Sigmoid colon (tissue), 6 donors: ENCODE measurements at regions not wholly inside any gene's neighbourhood (a gene's known extent, or its start where the extent isn't known, plus 50 kb on each side); places are given as distances from the start of the nearest gene placed in this dataset.

Experiments used
- DNase-seq: peaks from one replicate; pipeline ENCODE4 v3.0.0-alpha.2; 2019
- H3K27ac ChIP-seq, 4 donors: fragments of 200-600 bp; sonication (generic); one replicate each; pipeline ENCODE4 v1.5.1; 2016 to 2019; ENCODE audit warnings: mild to moderate bottlenecking in 1 of 4
- H3K27me3 ChIP-seq, 3 donors: fragments of 200-600 bp; sonication (generic); one replicate each; pipeline ENCODE4 v1.5.1; 2019; ENCODE audit warnings: mild to moderate bottlenecking in 1 of 3
- H3K36me3 ChIP-seq, 4 donors: fragments of 200-600 bp; sonication (generic); one replicate each; pipeline ENCODE4 v1.5.1; 2016 to 2019
- H3K4me1 ChIP-seq, 4 donors: fragments of 200-600 bp; sonication (generic); one replicate each; pipeline ENCODE4 v1.5.1; 2017 to 2019
- H3K4me3 ChIP-seq, 4 donors: fragments of 200-600 bp; sonication (generic); one replicate each; pipeline ENCODE4 v1.5.1; 2017 to 2019; ENCODE audit warnings: mild to moderate bottlenecking in 2 of 4, moderate library complexity in 1 of 4
- H3K9me3 ChIP-seq, 4 donors: fragments of 200-600 bp in 3 of 4; sonication (generic) in 3 of 4; one replicate each; pipeline versions ENCODE4 v1.5.1 to v1.6.1; 2013 to 2019
- CTCF ChIP-seq, 4 experiments: fragments of 450-650 bp in 3 of 4; fragments of 200-600 bp in 1 of 4; IDR thresholded peaks; one replicate each; pipeline ENCODE4 v1.5.1; 2016 to 2019; ENCODE audit warnings: antibody characterized with exemption in 4 of 4, mild to moderate bottlenecking in 3 of 4, moderate library complexity in 2 of 4
- EP300 ChIP-seq, 4 donors: sonication (generic); formaldehyde crosslinking; IDR thresholded peaks; one replicate each; pipeline ENCODE4 v1.6.1; 2017; ENCODE audit warnings: antibody characterized with exemption in 4 of 4
- POLR2A ChIP-seq, 2 donors: fragments of 450-650 bp; IDR thresholded peaks; one replicate each; pipeline ENCODE4 v1.6.1; 2016; ENCODE audit warnings: antibody characterized with exemption in 2 of 2, mild to moderate bottlenecking in 2 of 2, moderate library complexity in 2 of 2
- POLR2AphosphoS5 ChIP-seq, 4 donors: sonication (generic); formaldehyde crosslinking; IDR thresholded peaks; one replicate each; pipeline ENCODE4 v1.6.1; 2017; ENCODE audit warnings: antibody characterized with exemption in 4 of 4
- WGBS, 2 donors: extraction: QIAGEN DNeasy Blood & Tissue Kit; methylation state at CpG; one replicate each; pipeline ENCODE4 v1.1.7; 2013; 5-methylcytosine and 5-hydroxymethylcytosine counted together
- intact Hi-C: fragments of 100-400 bp; cut with DNase I; formaldehyde crosslinking; loops from one replicate; pipeline ENCODE4 v1.15.1; 2023
- donor health status: healthy with polysubstance abuse.
- donor health status: healthy.

- Histone ChIP-seq H3K36me3 (no peaks in the 10 kb centered on the region), H3K27ac (no peak overlapping the region), H3K27me3 (no peaks in the 10 kb centered on the region), H3K9me3 (no peaks in the 10 kb centered on the region), H3K4me3 (no peak overlapping the region), H3K4me1 (no peaks in the 10 kb centered on the region)
- intact Hi-C loops: no loop called here
- WGBS, 2 donors: 91 to 94% methylated on average over 4 of the region's 4 CpGs
- no peak for TF ChIP-seq POLR2AphosphoS5 (IDR thresholded peaks at IDR 0.05)
- no peak for TF ChIP-seq POLR2A (IDR thresholded peaks at IDR 0.05)
- no peak for TF ChIP-seq EP300 (IDR thresholded peaks at IDR 0.05)
- TF ChIP-seq CTCF (IDR thresholded peaks at IDR 0.05): no peak
- DNase-seq: no peak
Measured at GRCh38 chr6:12592634-12593033, 123.9 kb upstream of the PHACTR1 start.

GRCh38 chr6:12593771-12594529 lies 122.6 kb upstream of the PHACTR1 start:
- Histone ChIP-seq H3K27ac (no peak overlapping the region), H3K4me1 (no peaks in the 10 kb centered on the region), H3K9me3 (no peaks in the 10 kb centered on the region), H3K27me3 (no peaks in the 10 kb centered on the region), H3K4me3 (no peak overlapping the region), H3K36me3 (no peaks in the 10 kb centered on the region)
- intact Hi-C loops: no loop called here
- DNase-seq: no peak
- TF ChIP-seq EP300 (IDR thresholded peaks at IDR 0.05): no peak
- TF ChIP-seq CTCF (IDR thresholded peaks at IDR 0.05): no peak
- TF ChIP-seq POLR2A (IDR thresholded peaks at IDR 0.05): no peak
- no peak for TF ChIP-seq POLR2AphosphoS5 (IDR thresholded peaks at IDR 0.05)
- 87 to 92% methylated on average over 12 of the region's 12 CpGs for WGBS, 2 donors

GRCh38 chr6:12594530-12594893 lies 122.1 kb upstream of the PHACTR1 start:
- Histone ChIP-seq H3K4me3 (no peak overlapping the region), H3K27me3 (no peaks in the 10 kb centered on the region), H3K4me1 (no peaks in the 10 kb centered on the region), H3K27ac (no peak overlapping the region), H3K36me3 (no peaks in the 10 kb centered on the region), H3K9me3 (no peaks in the 10 kb centered on the region)
- intact Hi-C loops: no loop called here
- WGBS, 2 donors: 51 to 79% methylated on average over 3 of the region's 3 CpGs
- no peak for TF ChIP-seq EP300 (IDR thresholded peaks at IDR 0.05)
- DNase-seq: no peak

- H3K4me1 ChIP-seq: no peaks in the 10 kb centered on the region
- intact Hi-C loops: no loop called here
- DNase-seq: no peak
- no peaks in the 10 kb centered on the region for H3K9me3 ChIP-seq
- 48 to 84% methylated on average over 9 of the region's 9 CpGs for WGBS, 2 donors
- no peaks in the 10 kb centered on the region for H3K27me3 ChIP-seq
- no peaks in the 10 kb centered on the region for H3K36me3 ChIP-seq
- H3K27ac ChIP-seq: no peak overlapping the region
- TF ChIP-seq POLR2AphosphoS5 (IDR thresholded peaks at IDR 0.05): peak in 1 of 4 donors; percentile 19
- TF ChIP-seq CTCF (IDR thresholded peaks at IDR 0.05): no peak
- TF ChIP-seq POLR2A (IDR thresholded peaks at IDR 0.05): no peak
- TF ChIP-seq EP300 (IDR thresholded peaks at IDR 0.05): no peak
- no peak overlapping the region for H3K4me3 ChIP-seq
Measured at GRCh38 chr6:12595161-12595811, 121.3 kb upstream of the PHACTR1 start.

- Histone ChIP-seq H3K27me3 (no peaks in the 10 kb centered on the region), H3K36me3 (no peaks in the 10 kb centered on the region), H3K27ac (no peak overlapping the region), H3K4me1 (peaks cover 0 to 3% (median under 1%) of the 10 kb centered on the region in 4 donors), H3K4me3 (no peak overlapping the region), H3K9me3 (no peaks in the 10 kb centered on the region)
- intact Hi-C loops: no loop called here
- DNase-seq: no peak
- TF ChIP-seq EP300 (IDR thresholded peaks at IDR 0.05) (no peak), POLR2AphosphoS5 (IDR thresholded peaks at IDR 0.05) (no peak), POLR2A (IDR thresholded peaks at IDR 0.05) (no peak), CTCF (IDR thresholded peaks at IDR 0.05) (no peak)
- WGBS, 2 donors: 57 to 74% methylated on average over 2 of the region's 2 CpGs
Measured at GRCh38 chr6:12596731-12597130, 119.8 kb upstream of the PHACTR1 start.
